ENCODE measurements at regions not wholly inside any gene's neighbourhood (a gene's known extent, or its start where the extent isn't known, plus 50 kb on each side); places are given as distances from the start of the nearest gene placed in this dataset.

- TF ChIP-seq TCF12 (IDR thresholded peaks at IDR 0.05; ENCODE audit: low read depth) (no peak), YY1 (IDR thresholded peaks at IDR 0.05; ENCODE audit: low read depth) (no peak), TEAD4 (IDR thresholded peaks at IDR 0.05) (no peak), TAF1 (IDR thresholded peaks at IDR 0.05; ENCODE audit: low read depth) (no peak), CEBPB (IDR thresholded peaks at IDR 0.05) (no peak), EP300 (IDR thresholded peaks at IDR 0.05; ENCODE audit: borderline replicate concordance) (no peak)
Observed at GRCh38 chr7:81170291-81170690, 251.4 kb upstream of the SEMA3C start.

All from Ishikawa (cell line).